ENCODE measurements at regions not wholly inside any gene's neighbourhood (a gene's known extent, or its start where the extent isn't known, plus 50 kb on each side); places are given as distances from the start of the nearest gene placed in this dataset.
"Not testable (repeated sequence)": the region's sequence is repeated elsewhere in the genome, so short reads cannot be mapped to it uniquely, and the experiment has no call there.

GRCh38 chr2:114265261-114265660 lies 177.2 kb upstream of the DPP10 start:
- peak in 1 of 6 donors; percentile 13 for DNase-seq (ENCODE audit: low read depth in 4 of 6, low spot score in 6 of 6)
- Histone ChIP-seq H3K9me3 (ENCODE audit: control insufficient read depth, insufficient read depth, low read length) (no peaks in the 10 kb centered on the region), H3K27me3 (ENCODE audit: control insufficient read depth, insufficient read depth, low read length) (no peaks in the 10 kb centered on the region), H3K36me3 (ENCODE audit: control insufficient read depth, insufficient read depth, low read length) (no peaks in the 10 kb centered on the region), H3K27ac (ENCODE audit: low read depth, low read length) (no peak overlapping the region), H3K4me1 (ENCODE audit: control insufficient read depth, insufficient read depth, low read length) (no peaks in the 10 kb centered on the region), H3K4me3 (ENCODE audit: low read depth, low read length) (no peak overlapping the region)
- 21% methylated on average over 3 of the region's 4 CpGs for WGBS (ENCODE audit: insufficient coverage)

- H3K27ac ChIP-seq (ENCODE audit: low read depth, low read length) = no peak overlapping the region
- H3K27me3 ChIP-seq (ENCODE audit: control insufficient read depth, insufficient read depth, low read length) = no peaks in the 10 kb centered on the region
- no peak for DNase-seq (ENCODE audit: low read depth in 4 of 6, low spot score in 6 of 6)
- H3K36me3 ChIP-seq (ENCODE audit: control insufficient read depth, insufficient read depth, low read length) = no peaks in the 10 kb centered on the region
- no peak overlapping the region for H3K4me3 ChIP-seq (ENCODE audit: low read depth, low read length)
- no peaks in the 10 kb centered on the region for H3K4me1 ChIP-seq (ENCODE audit: control insufficient read depth, insufficient read depth, low read length)
- no peaks in the 10 kb centered on the region for H3K9me3 ChIP-seq (ENCODE audit: control insufficient read depth, insufficient read depth, low read length)
Measured at GRCh38 chr2:114274957-114275356, 167.5 kb upstream of the DPP10 start.

DNA sequence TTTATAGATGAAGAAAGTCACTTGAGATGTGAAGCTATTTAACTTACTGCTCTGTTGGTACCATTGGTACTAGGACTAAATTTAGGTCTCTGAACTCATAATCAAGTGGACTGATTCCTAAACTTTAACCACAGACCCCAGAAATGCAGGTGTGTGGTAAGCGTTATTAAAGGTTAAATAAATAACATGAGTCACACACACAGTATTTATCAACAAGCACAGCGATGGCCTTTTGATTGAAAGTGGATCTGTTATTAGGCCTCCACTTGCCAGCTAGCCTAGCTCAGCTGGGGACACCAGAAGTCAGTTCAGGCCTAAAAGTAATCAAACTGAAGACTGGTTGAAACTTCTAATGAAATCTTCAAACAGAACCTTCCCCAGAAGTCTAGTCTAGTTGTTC lies 161.3 kb upstream of the DPP10 start:
- Histone ChIP-seq H3K27me3 (ENCODE audit: control insufficient read depth, insufficient read depth, low read length) (no peaks in the 10 kb centered on the region), H3K36me3 (ENCODE audit: control insufficient read depth, insufficient read depth, low read length) (no peaks in the 10 kb centered on the region), H3K9me3 (ENCODE audit: control insufficient read depth, insufficient read depth, low read length) (no peaks in the 10 kb centered on the region), H3K4me1 (ENCODE audit: control insufficient read depth, insufficient read depth, low read length) (no peaks in the 10 kb centered on the region), H3K27ac (ENCODE audit: low read depth, low read length) (no peak overlapping the region), H3K4me3 (ENCODE audit: low read depth, low read length) (no peak overlapping the region)
- WGBS (ENCODE audit: insufficient coverage) = no CpG with 5 or more reads among the region's 2 CpGs
- DNase-seq (ENCODE audit: low read depth in 4 of 6, low spot score in 6 of 6) = no peak

- Histone ChIP-seq H3K4me1 (ENCODE audit: control insufficient read depth, insufficient read depth, low read length) (no peaks in the 10 kb centered on the region), H3K27ac (ENCODE audit: low read depth, low read length) (no peak overlapping the region), H3K27me3 (ENCODE audit: control insufficient read depth, insufficient read depth, low read length) (no peaks in the 10 kb centered on the region), H3K4me3 (ENCODE audit: low read depth, low read length) (no peak overlapping the region), H3K9me3 (ENCODE audit: control insufficient read depth, insufficient read depth, low read length) (no peaks in the 10 kb centered on the region), H3K36me3 (ENCODE audit: control insufficient read depth, insufficient read depth, low read length) (no peaks in the 10 kb centered on the region)
- WGBS (ENCODE audit: insufficient coverage) = 71% methylated on average over 1 of the region's 5 CpGs
- peak in 1 of 6 donors; percentile 41 for DNase-seq (ENCODE audit: low read depth in 4 of 6, low spot score in 6 of 6)
Measured at GRCh38 chr2:114283774-114284173, 158.7 kb upstream of the DPP10 start.

- Histone ChIP-seq H3K4me1 (ENCODE audit: control insufficient read depth, insufficient read depth, low read length) (no peaks in the 10 kb centered on the region), H3K27ac (ENCODE audit: low read depth, low read length) (no peak overlapping the region), H3K4me3 (ENCODE audit: low read depth, low read length) (no peak overlapping the region), H3K36me3 (ENCODE audit: control insufficient read depth, insufficient read depth, low read length) (no peaks in the 10 kb centered on the region), H3K9me3 (ENCODE audit: control insufficient read depth, insufficient read depth, low read length) (no peaks in the 10 kb centered on the region), H3K27me3 (ENCODE audit: control insufficient read depth, insufficient read depth, low read length) (no peaks in the 10 kb centered on the region)
- WGBS (ENCODE audit: insufficient coverage) = 98% methylated on average over 4 of the region's 8 CpGs
- DNase-seq (ENCODE audit: low read depth in 4 of 6, low spot score in 6 of 6) = no peak
Measured at GRCh38 chr2:114286438-114286837, 156.0 kb upstream of the DPP10 start.

- Histone ChIP-seq H3K4me1 (ENCODE audit: control insufficient read depth, insufficient read depth, low read length) (peaks cover 9% of the 10 kb centered on the region), H3K27me3 (ENCODE audit: control insufficient read depth, insufficient read depth, low read length) (no peaks in the 10 kb centered on the region), H3K4me3 (ENCODE audit: low read depth, low read length) (no peak overlapping the region), H3K36me3 (ENCODE audit: control insufficient read depth, insufficient read depth, low read length) (no peaks in the 10 kb centered on the region), H3K9me3 (ENCODE audit: control insufficient read depth, insufficient read depth, low read length) (no peaks in the 10 kb centered on the region), H3K27ac (ENCODE audit: low read depth, low read length) (no peak overlapping the region)
- DNase-seq (ENCODE audit: low read depth in 4 of 6, low spot score in 6 of 6) = no peak
- no CpG with 5 or more reads among the region's 5 CpGs for WGBS (ENCODE audit: insufficient coverage)
Measured at GRCh38 chr2:114293355-114293754, 149.1 kb upstream of the DPP10 start.

GRCh38 chr2:114294741-114295140 lies 147.7 kb upstream of the DPP10 start:
- H3K4me1 ChIP-seq (ENCODE audit: control insufficient read depth, insufficient read depth, low read length) = peaks cover 9% of the 10 kb centered on the region
- peak in 2 of 6 donors; percentile 19 to 78 for DNase-seq (ENCODE audit: low read depth in 4 of 6, low spot score in 6 of 6)
- H3K9me3 ChIP-seq (ENCODE audit: control insufficient read depth, insufficient read depth, low read length) = no peaks in the 10 kb centered on the region
- H3K27me3 ChIP-seq (ENCODE audit: control insufficient read depth, insufficient read depth, low read length) = no peaks in the 10 kb centered on the region
- H3K27ac ChIP-seq (ENCODE audit: low read depth, low read length) = no peak overlapping the region
- no peak overlapping the region for H3K4me3 ChIP-seq (ENCODE audit: low read depth, low read length)
- no peaks in the 10 kb centered on the region for H3K36me3 ChIP-seq (ENCODE audit: control insufficient read depth, insufficient read depth, low read length)
- 10% methylated on average over 5 of the region's 6 CpGs for WGBS (ENCODE audit: insufficient coverage)

- not testable (repeated sequence) for H3K9me3 ChIP-seq (ENCODE audit: control insufficient read depth, insufficient read depth, low read length); H3K27me3 ChIP-seq (ENCODE audit: control insufficient read depth, insufficient read depth, low read length); H3K4me3 ChIP-seq (ENCODE audit: low read depth, low read length); DNase-seq (ENCODE audit: low read depth in 4 of 6, low spot score in 6 of 6); H3K36me3 ChIP-seq (ENCODE audit: control insufficient read depth, insufficient read depth, low read length); H3K4me1 ChIP-seq (ENCODE audit: control insufficient read depth, insufficient read depth, low read length); H3K27ac ChIP-seq (ENCODE audit: low read depth, low read length)
- 83% methylated on average over 1 of the region's 3 CpGs for WGBS (ENCODE audit: insufficient coverage)
Measured at GRCh38 chr2:114300351-114300750, 142.1 kb upstream of the DPP10 start.

DNA sequence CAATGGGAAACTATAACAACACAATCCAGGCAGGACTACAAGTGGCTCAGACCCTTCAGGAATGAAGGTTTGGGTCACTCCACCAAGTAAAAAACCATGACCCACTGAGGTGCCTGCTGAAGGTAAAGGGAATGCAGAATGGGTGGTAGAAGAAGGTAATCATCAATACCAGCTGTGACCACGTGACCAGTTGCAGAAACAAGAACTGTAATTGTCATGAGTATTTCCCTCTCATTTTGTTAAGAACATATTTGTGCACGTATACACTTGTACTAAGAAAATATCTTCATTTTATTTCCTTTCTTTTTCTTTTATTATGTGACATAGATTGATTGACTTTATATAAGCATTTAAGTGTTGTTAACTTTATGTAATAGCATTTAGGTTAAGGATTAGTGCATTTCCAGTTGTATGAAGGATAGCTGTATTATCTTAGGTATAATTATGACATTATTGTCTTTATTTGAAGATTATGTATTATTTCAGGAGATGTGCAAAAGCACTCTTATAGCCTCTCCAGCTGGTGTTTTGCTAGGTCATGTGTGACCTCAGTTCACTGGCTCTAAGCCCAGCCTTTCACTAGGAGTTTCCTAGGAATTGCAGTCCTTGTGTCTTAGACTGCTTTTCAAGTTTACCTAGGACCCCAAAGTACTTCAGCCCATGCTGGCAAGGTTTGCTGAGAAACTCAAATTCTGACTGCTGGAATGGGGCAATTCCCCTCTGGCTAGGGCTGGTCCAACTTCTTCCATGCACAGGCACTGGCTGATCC lies 125.7 kb upstream of the DPP10 start:
- Histone ChIP-seq H3K4me1 (ENCODE audit: control insufficient read depth, insufficient read depth, low read length) (no peaks in the 10 kb centered on the region), H3K9me3 (ENCODE audit: control insufficient read depth, insufficient read depth, low read length) (no peaks in the 10 kb centered on the region), H3K36me3 (ENCODE audit: control insufficient read depth, insufficient read depth, low read length) (no peaks in the 10 kb centered on the region), H3K27me3 (ENCODE audit: control insufficient read depth, insufficient read depth, low read length) (no peaks in the 10 kb centered on the region), H3K27ac (ENCODE audit: low read depth, low read length) (no peak overlapping the region), H3K4me3 (ENCODE audit: low read depth, low read length) (no peak overlapping the region)
- DNase-seq (ENCODE audit: low read depth in 4 of 6, low spot score in 6 of 6) = no peak
- no CpG with 5 or more reads among the region's 2 CpGs for WGBS (ENCODE audit: insufficient coverage)

- no peak for DNase-seq (ENCODE audit: low read depth in 4 of 6, low spot score in 6 of 6)
- Histone ChIP-seq H3K36me3 (ENCODE audit: control insufficient read depth, insufficient read depth, low read length) (no peaks in the 10 kb centered on the region), H3K27ac (ENCODE audit: low read depth, low read length) (no peak overlapping the region), H3K27me3 (ENCODE audit: control insufficient read depth, insufficient read depth, low read length) (no peaks in the 10 kb centered on the region), H3K9me3 (ENCODE audit: control insufficient read depth, insufficient read depth, low read length) (no peaks in the 10 kb centered on the region), H3K4me3 (ENCODE audit: low read depth, low read length) (no peak overlapping the region), H3K4me1 (ENCODE audit: control insufficient read depth, insufficient read depth, low read length) (no peaks in the 10 kb centered on the region)
- WGBS (ENCODE audit: insufficient coverage) = no CpG with 5 or more reads among the region's 1 CpG
Measured at GRCh38 chr2:114330594-114330993, 111.8 kb upstream of the DPP10 start.
